ENCODE measurements at regions not wholly inside any gene's neighbourhood (a gene's known extent, or its start where the extent isn't known, plus 50 kb on each side); places are given as distances from the start of the nearest gene placed in this dataset.

- no peaks in the 10 kb centered on the region for H3K27me3 ChIP-seq (ENCODE audit: control insufficient read depth, insufficient read depth, low read length)
- no peak for TF ChIP-seq EZH2 (IDR thresholded peaks at IDR 0.05; ENCODE audit: low read length, missing control alignments)
- TF ChIP-seq, protein P1, sequence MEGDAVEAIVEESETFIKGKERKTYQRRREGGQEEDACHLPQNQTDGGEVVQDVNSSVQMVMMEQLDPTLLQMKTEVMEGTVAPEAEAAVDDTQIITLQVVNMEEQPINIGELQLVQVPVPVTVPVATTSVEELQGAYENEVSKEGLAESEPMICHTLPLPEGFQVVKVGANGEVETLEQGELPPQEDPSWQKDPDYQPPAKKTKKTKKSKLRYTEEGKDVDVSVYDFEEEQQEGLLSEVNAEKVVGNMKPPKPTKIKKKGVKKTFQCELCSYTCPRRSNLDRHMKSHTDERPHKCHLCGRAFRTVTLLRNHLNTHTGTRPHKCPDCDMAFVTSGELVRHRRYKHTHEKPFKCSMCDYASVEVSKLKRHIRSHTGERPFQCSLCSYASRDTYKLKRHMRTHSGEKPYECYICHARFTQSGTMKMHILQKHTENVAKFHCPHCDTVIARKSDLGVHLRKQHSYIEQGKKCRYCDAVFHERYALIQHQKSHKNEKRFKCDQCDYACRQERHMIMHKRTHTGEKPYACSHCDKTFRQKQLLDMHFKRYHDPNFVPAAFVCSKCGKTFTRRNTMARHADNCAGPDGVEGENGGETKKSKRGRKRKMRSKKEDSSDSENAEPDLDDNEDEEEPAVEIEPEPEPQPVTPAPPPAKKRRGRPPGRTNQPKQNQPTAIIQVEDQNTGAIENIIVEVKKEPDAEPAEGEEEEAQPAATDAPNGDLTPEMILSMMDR (conservative IDR thresholded peaks at IDR 0.05 in 1 of 2, IDR thresholded peaks at IDR 0.05 in 1 of 2; ENCODE audit: low read depth in 1 of 2, low read length in 2 of 2) = no peak
Observed at GRCh38 chr13:55464222-55464621, 1676.5 kb upstream of the PRR20A start.

GRCh38 chr13:55467476-55467875, 1673.2 kb upstream of the PRR20A start:
- Histone ChIP-seq H3K4me2 (ENCODE audit: extremely low read depth, insufficient read depth, low read length) (no peak overlapping the region), H3K9me3 (ENCODE audit: control insufficient read depth, insufficient read depth, low read depth, low read length) (no peaks in the 10 kb centered on the region), H3K4me1 (ENCODE audit: control insufficient read depth, extremely low read depth, insufficient read depth, low read length) (no peaks in the 10 kb centered on the region), H3K9ac (ENCODE audit: insufficient read depth, low read length) (no peak overlapping the region), H3K27me3 (ENCODE audit: control insufficient read depth, insufficient read depth, low read length) (no peaks in the 10 kb centered on the region), H3K36me3 (ENCODE audit: control insufficient read depth, insufficient read depth, low read length) (no peaks in the 10 kb centered on the region), H3K27ac (ENCODE audit: insufficient read depth, low read length) (no peak overlapping the region), H3K79me2 (ENCODE audit: control insufficient read depth, insufficient read depth, low read length) (no peaks in the 10 kb centered on the region), H4K20me1 (ENCODE audit: control insufficient read depth, extremely low read depth, insufficient read depth, low read length) (no peaks in the 10 kb centered on the region), H2AFZ (ENCODE audit: low read length) (no peak overlapping the region), H3K4me3 (replicated peaks in 1 of 4; ENCODE audit: control extremely low read depth in 1 of 4, insufficient read depth in 1 of 4, low read depth in 3 of 4, low read length in 4 of 4) (no peak overlapping the region)
- no peak for TF ChIP-seq EZH2 (IDR thresholded peaks at IDR 0.05; ENCODE audit: low read length, missing control alignments)
- TF ChIP-seq, protein P1 (conservative IDR thresholded peaks at IDR 0.05 in 1 of 2, IDR thresholded peaks at IDR 0.05 in 1 of 2; ENCODE audit: low read depth in 1 of 2, low read length in 2 of 2) = no peak
- DNase-seq (ENCODE audit: low read depth in 2 of 2) = no peak

More at GRCh38 chr13:55464222-55464621, 1676.5 kb upstream of the PRR20A start:
- Histone ChIP-seq H3K9me3 (ENCODE audit: control insufficient read depth, insufficient read depth, low read depth, low read length) (no peaks in the 10 kb centered on the region), H3K27ac (ENCODE audit: insufficient read depth, low read length) (no peak overlapping the region), H3K9ac (ENCODE audit: insufficient read depth, low read length) (no peak overlapping the region), H4K20me1 (ENCODE audit: control insufficient read depth, extremely low read depth, insufficient read depth, low read length) (no peaks in the 10 kb centered on the region), H3K79me2 (ENCODE audit: control insufficient read depth, insufficient read depth, low read length) (no peaks in the 10 kb centered on the region), H3K4me2 (ENCODE audit: extremely low read depth, insufficient read depth, low read length) (no peak overlapping the region), H3K36me3 (ENCODE audit: control insufficient read depth, insufficient read depth, low read length) (no peaks in the 10 kb centered on the region), H3K4me3 (replicated peaks in 1 of 4; ENCODE audit: control extremely low read depth in 1 of 4, insufficient read depth in 1 of 4, low read depth in 3 of 4, low read length in 4 of 4) (no peak overlapping the region), H3K4me1 (ENCODE audit: control insufficient read depth, extremely low read depth, insufficient read depth, low read length) (no peaks in the 10 kb centered on the region), H2AFZ (ENCODE audit: low read length) (no peak overlapping the region)
- no peak for DNase-seq (ENCODE audit: low read depth in 2 of 2)

DNA sequence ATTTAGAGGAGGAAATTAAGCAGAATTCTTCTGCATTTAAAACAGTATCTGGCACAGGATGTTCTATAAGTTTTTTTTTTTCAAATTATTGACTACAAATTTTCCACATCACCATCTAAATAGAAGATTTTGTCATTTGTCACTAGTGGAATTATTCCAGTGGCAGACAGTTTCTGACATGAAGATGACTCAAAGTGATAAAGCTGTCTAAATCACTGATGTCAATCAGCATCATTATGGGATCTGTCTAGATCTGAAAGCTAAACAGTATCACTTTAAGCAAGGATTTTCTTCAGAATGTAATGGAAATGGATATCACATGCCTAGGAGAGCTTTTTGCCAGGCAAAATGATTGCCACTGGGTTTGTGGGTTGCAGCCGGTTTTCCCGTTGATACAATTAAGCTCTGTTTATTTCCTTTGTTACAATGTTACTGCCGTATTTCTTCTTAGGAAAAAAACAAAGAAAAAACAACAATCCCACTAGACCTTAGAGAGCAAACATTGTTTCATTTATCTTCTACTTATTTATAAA, 1657.0 kb upstream of the PRR20A start:
- Histone ChIP-seq H3K4me3 (replicated peaks in 1 of 4; ENCODE audit: control extremely low read depth in 1 of 4, insufficient read depth in 1 of 4, low read depth in 3 of 4, low read length in 4 of 4) (no peak overlapping the region), H3K36me3 (ENCODE audit: control insufficient read depth, insufficient read depth, low read length) (no peaks in the 10 kb centered on the region), H3K9me3 (ENCODE audit: control insufficient read depth, insufficient read depth, low read depth, low read length) (no peaks in the 10 kb centered on the region), H3K27me3 (ENCODE audit: control insufficient read depth, insufficient read depth, low read length) (no peaks in the 10 kb centered on the region), H3K4me2 (ENCODE audit: extremely low read depth, insufficient read depth, low read length) (no peak overlapping the region), H3K79me2 (ENCODE audit: control insufficient read depth, insufficient read depth, low read length) (no peaks in the 10 kb centered on the region), H4K20me1 (ENCODE audit: control insufficient read depth, extremely low read depth, insufficient read depth, low read length) (no peaks in the 10 kb centered on the region), H3K4me1 (ENCODE audit: control insufficient read depth, extremely low read depth, insufficient read depth, low read length) (no peaks in the 10 kb centered on the region), H2AFZ (ENCODE audit: low read length) (no peak overlapping the region), H3K27ac (ENCODE audit: insufficient read depth, low read length) (no peak overlapping the region), H3K9ac (ENCODE audit: insufficient read depth, low read length) (no peak overlapping the region)
- DNase-seq (ENCODE audit: low read depth in 2 of 2) = no peak
- TF ChIP-seq, protein P1 (conservative IDR thresholded peaks at IDR 0.05 in 1 of 2, IDR thresholded peaks at IDR 0.05 in 1 of 2; ENCODE audit: low read depth in 1 of 2, low read length in 2 of 2) = no peak
- no peak for TF ChIP-seq EZH2 (IDR thresholded peaks at IDR 0.05; ENCODE audit: low read length, missing control alignments)
